ENCODE measurements at regions not wholly inside any gene's neighbourhood (a gene's known extent, or its start where the extent isn't known, plus 50 kb on each side); places are given as distances from the start of the nearest gene placed in this dataset.
"Not testable (repeated sequence)": the region's sequence is repeated elsewhere in the genome, so short reads cannot be mapped to it uniquely, and the experiment has no call there.

- Histone ChIP-seq H3K27ac (no peak overlapping the region), H3K36me3 (no peaks in the 10 kb centered on the region), H3K4me3 (no peak overlapping the region), H3K9me3 (peaks cover 0 to 3% (median 0%) of the 10 kb centered on the region in 3 donors), H3K27me3 (no peaks in the 10 kb centered on the region), H3K4me1 (no peaks in the 10 kb centered on the region)
- intact Hi-C loops (cut with DNase I; ENCODE audit: low total_unique reads), result no loop called here
- no peak for DNase-seq
- TF ChIP-seq, protein P1, sequence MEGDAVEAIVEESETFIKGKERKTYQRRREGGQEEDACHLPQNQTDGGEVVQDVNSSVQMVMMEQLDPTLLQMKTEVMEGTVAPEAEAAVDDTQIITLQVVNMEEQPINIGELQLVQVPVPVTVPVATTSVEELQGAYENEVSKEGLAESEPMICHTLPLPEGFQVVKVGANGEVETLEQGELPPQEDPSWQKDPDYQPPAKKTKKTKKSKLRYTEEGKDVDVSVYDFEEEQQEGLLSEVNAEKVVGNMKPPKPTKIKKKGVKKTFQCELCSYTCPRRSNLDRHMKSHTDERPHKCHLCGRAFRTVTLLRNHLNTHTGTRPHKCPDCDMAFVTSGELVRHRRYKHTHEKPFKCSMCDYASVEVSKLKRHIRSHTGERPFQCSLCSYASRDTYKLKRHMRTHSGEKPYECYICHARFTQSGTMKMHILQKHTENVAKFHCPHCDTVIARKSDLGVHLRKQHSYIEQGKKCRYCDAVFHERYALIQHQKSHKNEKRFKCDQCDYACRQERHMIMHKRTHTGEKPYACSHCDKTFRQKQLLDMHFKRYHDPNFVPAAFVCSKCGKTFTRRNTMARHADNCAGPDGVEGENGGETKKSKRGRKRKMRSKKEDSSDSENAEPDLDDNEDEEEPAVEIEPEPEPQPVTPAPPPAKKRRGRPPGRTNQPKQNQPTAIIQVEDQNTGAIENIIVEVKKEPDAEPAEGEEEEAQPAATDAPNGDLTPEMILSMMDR (IDR thresholded peaks at IDR 0.05 in 4 of 5, conservative IDR thresholded peaks at IDR 0.05 in 1 of 5), result no peak
- no peak for TF ChIP-seq POLR2A (IDR thresholded peaks at IDR 0.05)
- in situ Hi-C loops (cut with MboI; ENCODE audit: low sequenced_read_pairs in 4 of 4), result no loop called here
- no peak for ATAC-seq
These were observed 156.2 kb downstream of the RNASET2 start for GRCh38 chr6:166800137-166800536.

DNA sequence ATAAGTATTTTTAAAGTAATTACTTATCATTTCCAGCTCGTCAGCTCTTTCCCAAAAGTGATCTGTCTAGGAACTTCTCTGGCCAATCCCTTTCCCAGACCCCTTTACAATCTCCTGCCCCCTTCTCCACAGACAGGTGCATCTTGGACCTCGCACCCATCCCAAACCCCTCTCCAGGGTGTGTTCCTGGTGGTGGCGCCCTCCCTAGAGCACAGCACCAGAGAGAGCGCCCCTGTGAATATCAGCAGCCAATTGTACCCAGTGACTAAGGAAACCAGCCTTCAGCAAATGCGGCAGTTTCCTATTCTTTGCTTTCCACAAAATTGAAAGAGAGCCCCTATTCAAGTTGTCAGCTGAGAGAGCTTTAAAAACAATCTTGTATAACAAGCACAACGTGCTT lies 157.7 kb downstream of the RNASET2 start:
- TF ChIP-seq POLR2A (IDR thresholded peaks at IDR 0.05), result no peak
- TF ChIP-seq, protein P1 (IDR thresholded peaks at IDR 0.05 in 4 of 5, conservative IDR thresholded peaks at IDR 0.05 in 1 of 5), result no peak
- H3K4me1 ChIP-seq, result no peaks in the 10 kb centered on the region
- no peaks in the 10 kb centered on the region for H3K27me3 ChIP-seq
- H3K4me3 ChIP-seq, result no peak overlapping the region
- intact Hi-C loops (cut with DNase I; ENCODE audit: low total_unique reads) (no loop called here), in situ Hi-C loops (cut with MboI; ENCODE audit: low sequenced_read_pairs in 4 of 4) (loop anchor here in 3 of 4 donors (25.0 kb wide), 3 partner anchors 189 to 489 kb away; partner anchors contain the start of genes CEP43 (in 3 of the 3) and UNC93A (in 1 of the 3))
- DNase-seq, result no peak
- no peaks in the 10 kb centered on the region for H3K36me3 ChIP-seq
- ATAC-seq, result no peak
- no peak overlapping the region for H3K27ac ChIP-seq
- H3K9me3 ChIP-seq, result no peaks in the 10 kb centered on the region

DNA sequence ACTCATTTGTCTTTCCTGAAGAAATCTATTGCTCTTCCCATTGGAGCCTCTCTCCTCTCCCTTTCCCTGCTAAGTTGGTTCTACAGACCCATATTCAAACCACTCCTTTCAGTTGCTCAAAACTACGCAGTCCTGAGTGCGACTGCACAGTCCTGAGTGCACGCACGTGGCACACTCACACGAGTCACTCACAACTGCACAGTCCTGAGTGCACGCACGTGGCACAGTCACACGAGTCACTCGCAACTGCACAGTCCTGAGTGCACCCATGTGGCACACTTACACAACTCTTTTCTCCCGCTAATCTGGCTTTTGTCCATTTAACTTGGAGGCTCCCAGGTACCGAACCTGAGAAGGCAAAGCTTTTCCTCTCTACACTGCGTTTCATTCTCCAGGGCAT lies 159.7 kb downstream of the RNASET2 start:
- Histone ChIP-seq H3K27ac (no peak overlapping the region), H3K27me3 (no peaks in the 10 kb centered on the region), H3K9me3 (no peaks in the 10 kb centered on the region), H3K4me3 (no peak overlapping the region), H3K36me3 (no peaks in the 10 kb centered on the region), H3K4me1 (no peaks in the 10 kb centered on the region)
- ATAC-seq (no peak), DNase-seq (no peak)
- intact Hi-C loops (cut with DNase I; ENCODE audit: low total_unique reads) (no loop called here), in situ Hi-C loops (cut with MboI; ENCODE audit: low sequenced_read_pairs in 4 of 4) (loop anchor here in 3 of 4 donors (25.0 kb wide), 3 partner anchors 191 to 491 kb away; partner anchors contain the start of genes CEP43 (in 3 of the 3) and UNC93A (in 1 of the 3))
- no peak for TF ChIP-seq POLR2A (IDR thresholded peaks at IDR 0.05)
- TF ChIP-seq, protein P1 (IDR thresholded peaks at IDR 0.05 in 4 of 5, conservative IDR thresholded peaks at IDR 0.05 in 1 of 5), result no peak

DNA sequence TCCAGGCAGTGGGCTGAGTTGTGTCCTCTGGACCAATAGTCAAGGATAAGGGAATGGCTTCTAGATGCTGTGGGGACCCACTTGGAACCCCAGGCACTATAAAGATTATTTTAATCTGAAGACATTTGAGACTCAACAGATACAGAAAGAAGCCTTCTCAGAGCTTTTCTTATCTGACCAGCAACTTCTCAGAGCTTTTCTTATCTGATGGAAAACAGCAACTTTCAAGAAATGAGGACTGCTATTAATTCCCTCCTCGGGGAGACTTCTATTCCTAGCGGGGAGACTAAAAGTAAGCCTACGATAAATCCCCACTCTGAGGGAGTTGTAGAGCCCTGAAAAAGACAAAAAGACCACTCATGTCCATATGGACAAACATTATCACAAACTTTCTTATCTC lies 160.5 kb downstream of the RNASET2 start:
- no peak for DNase-seq
- intact Hi-C loops (cut with DNase I; ENCODE audit: low total_unique reads), result no loop called here
- in situ Hi-C loops (cut with MboI; ENCODE audit: low sequenced_read_pairs in 4 of 4), result loop anchor here in 3 of 4 donors (25.0 kb wide), 3 partner anchors 191 to 491 kb away; partner anchors contain the start of genes CEP43 (in 3 of the 3) and UNC93A (in 1 of the 3)

DNA sequence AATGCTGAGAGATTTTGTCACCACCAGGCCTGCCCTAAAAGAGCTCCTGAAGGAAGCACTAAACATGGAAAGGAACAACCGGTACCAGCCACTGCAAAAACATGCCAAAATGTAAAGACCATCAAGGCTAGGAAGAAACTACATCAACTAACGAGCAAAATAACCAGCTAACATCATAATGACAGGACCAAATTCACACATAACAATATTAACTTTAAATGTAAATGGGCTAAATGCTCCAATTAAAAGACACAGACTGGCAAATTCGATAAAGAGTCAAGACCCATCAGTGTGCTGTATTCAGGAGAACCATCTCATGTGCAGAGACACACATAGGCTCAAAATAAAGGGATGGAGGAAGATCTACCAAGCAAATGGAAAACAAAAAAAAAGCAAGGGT lies 163.8 kb upstream of the RPS6KA2 start:
- H3K36me3 ChIP-seq; DNase-seq; H3K27ac ChIP-seq; H3K4me1 ChIP-seq; H3K27me3 ChIP-seq; H3K4me3 ChIP-seq; ATAC-seq; intact Hi-C loops (cut with DNase I; ENCODE audit: low total_unique reads); H3K9me3 ChIP-seq: not testable (repeated sequence)
- in situ Hi-C loops (cut with MboI; ENCODE audit: low sequenced_read_pairs in 4 of 4), result loop anchor here in 3 of 4 donors (25.0 kb wide), 3 partner anchors 196 to 496 kb away; partner anchors contain the start of genes CEP43 (in 3 of the 3) and UNC93A (in 1 of the 3)

More for the DNA sequence above, 160.5 kb downstream of the RNASET2 start:
- TF ChIP-seq, protein P1 (IDR thresholded peaks at IDR 0.05 in 4 of 5, conservative IDR thresholded peaks at IDR 0.05 in 1 of 5), result no peak
- TF ChIP-seq POLR2A (IDR thresholded peaks at IDR 0.05), result no peak
- Histone ChIP-seq H3K27ac (no peak overlapping the region), H3K4me1 (no peaks in the 10 kb centered on the region), H3K9me3 (no peaks in the 10 kb centered on the region), H3K36me3 (no peaks in the 10 kb centered on the region), H3K27me3 (no peaks in the 10 kb centered on the region), H3K4me3 (no peak overlapping the region)
- ATAC-seq, result no peak

GRCh38 chr6:166788846-166789529 lies 161.9 kb upstream of the RPS6KA2 start:
- intact Hi-C loops (cut with DNase I; ENCODE audit: low total_unique reads) (loop anchor here (10.0 kb wide), 1 partner anchor 166 kb away; the partner anchor contains the start of gene RNASET2), in situ Hi-C loops (cut with MboI; ENCODE audit: low sequenced_read_pairs in 4 of 4) (loop anchor here in 3 of 4 donors (25.0 kb wide), 3 partner anchors 198 to 498 kb away; partner anchors contain the start of genes CEP43 (in 3 of the 3) and UNC93A (in 1 of the 3))
- H3K27ac ChIP-seq, H3K9me3 ChIP-seq, H3K36me3 ChIP-seq, H3K4me3 ChIP-seq, H3K4me1 ChIP-seq, ATAC-seq, H3K27me3 ChIP-seq, DNase-seq: not testable (repeated sequence)
